Stimulated activated CD8-positive, alpha-beta memory T cell treated with anti-CD3 and anti-CD28 coated beads, Interleukin-7, amount 100 ng/mL, for 48 hours (primary cell): ENCODE measurements at regions not wholly inside any gene's neighbourhood (a gene's known extent, or its start where the extent isn't known, plus 50 kb on each side); places are given as distances from the start of the nearest gene placed in this dataset.
"Not testable (repeated sequence)": the region's sequence is repeated elsewhere in the genome, so short reads cannot be mapped to it uniquely, and the experiment has no call there.

Source experiments
- DNase-seq, 2 donors: peaks; one replicate each; pipeline ENCODE4 v3.0.0-alpha.2; 2020; ENCODE audit warnings: low read depth in 1 of 2; ENCODE audit errors: extremely low read depth in 1 of 2

- no peak for DNase-seq
These were observed 485.4 kb downstream of the FRK start for GRCh38 chr6:115575285-115575684.

- no peak for DNase-seq
These were observed 486.8 kb downstream of the FRK start for GRCh38 chr6:115573861-115574260.

- DNase-seq = no peak
These were observed 490.4 kb downstream of the FRK start for GRCh38 chr6:115570331-115570730.

DNA sequence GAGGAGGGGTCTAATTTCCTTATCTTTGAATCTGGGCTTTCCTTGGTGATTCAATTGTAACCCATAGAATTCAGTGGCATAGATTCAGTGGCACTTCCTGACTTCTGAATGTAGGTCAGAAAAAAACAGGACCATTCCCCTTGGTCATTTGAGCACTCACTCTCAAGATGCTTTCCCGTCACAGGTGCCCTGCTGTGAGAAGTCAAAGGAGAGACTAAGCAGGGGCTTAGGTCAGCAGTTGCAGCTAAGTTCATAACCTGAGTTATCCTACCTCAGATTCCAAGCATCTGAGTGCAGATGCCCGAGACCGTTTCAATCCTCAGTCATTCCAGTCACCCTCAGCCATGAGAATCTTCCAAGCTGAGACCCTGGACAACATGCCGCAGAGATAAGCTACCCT is 506.6 kb downstream of the FRK start:
- DNase-seq = no peak

DNA sequence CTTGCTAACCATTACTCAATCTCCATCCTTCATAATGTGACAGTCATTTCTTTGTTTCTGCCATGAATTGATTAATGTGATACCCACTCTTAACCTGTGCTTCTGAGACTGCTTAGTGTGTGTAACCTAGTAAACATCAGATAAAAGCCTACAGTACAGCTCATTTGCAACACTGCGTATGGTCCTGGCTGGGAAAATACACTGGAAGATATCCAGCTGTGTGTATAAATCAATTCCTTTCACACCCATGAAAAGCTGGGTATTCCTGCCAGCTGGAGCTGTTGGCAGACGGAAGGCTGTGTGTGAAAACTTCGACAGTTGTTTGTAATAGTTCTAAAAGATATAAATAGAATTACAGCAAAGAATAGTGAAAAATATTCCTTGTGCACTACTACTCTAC is 509.2 kb downstream of the FRK start:
- DNase-seq = no peak

GRCh38 chr6:115545672-115545986 is 515.1 kb downstream of the FRK start:
- DNase-seq = no peak

GRCh38 chr6:115544765-115545671 is 515.7 kb downstream of the FRK start:
- no peak for DNase-seq

DNA sequence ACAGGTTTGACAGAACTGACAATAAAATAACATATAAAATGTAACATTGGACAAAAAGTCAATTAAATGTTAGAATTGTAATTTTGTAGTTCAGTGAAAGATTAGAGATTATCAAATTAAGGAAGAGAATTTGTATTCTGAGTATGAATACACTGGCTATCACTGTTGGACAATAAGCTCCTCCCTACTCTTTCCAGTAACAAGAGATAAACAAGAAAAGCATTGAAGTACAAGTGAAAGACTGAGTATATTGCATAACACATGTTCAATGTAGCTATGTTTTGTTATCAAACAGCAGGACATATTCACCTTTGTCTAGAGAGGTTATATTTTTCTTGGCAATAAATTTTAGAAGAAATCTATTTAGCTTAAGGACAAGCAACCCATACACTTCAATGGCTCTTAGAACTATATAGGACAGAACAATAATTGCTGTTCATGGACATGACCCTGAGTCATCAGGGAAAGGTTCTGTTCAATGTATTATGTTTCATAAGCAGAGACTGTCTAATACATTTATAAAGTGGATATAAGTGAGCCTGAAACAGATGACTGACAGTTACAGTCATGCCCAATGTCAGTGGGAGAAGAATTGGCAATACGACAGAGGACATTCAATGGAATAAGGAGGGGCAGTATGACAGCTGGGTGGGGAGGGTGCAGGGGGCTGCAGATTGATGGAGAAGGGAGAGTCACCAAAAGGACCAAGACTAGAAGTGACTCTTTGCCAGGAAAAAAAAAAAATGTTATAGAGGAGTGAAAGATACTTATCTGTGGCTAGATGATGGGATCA is 520.4 kb downstream of the FRK start:
- DNase-seq = no peak

DNA sequence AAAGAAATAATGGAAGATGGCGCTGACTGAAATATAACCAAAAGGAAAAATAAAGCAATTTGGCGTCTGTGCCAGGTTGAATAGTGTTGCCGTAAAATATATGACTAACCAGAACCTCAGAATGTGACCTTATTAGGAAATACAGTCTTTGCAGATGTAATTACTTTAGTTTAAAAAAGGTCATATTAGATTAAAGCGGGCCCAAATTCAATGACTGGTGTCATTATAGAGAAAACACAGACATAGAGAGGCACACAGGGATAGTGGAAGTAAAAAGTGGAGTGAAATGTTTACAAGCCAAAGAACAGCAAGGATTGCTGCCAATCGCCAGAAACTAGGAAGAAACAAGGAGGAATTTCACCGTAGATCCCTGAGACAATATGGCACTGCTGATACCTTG is 521.2 kb downstream of the FRK start:
- no peak for DNase-seq

DNA sequence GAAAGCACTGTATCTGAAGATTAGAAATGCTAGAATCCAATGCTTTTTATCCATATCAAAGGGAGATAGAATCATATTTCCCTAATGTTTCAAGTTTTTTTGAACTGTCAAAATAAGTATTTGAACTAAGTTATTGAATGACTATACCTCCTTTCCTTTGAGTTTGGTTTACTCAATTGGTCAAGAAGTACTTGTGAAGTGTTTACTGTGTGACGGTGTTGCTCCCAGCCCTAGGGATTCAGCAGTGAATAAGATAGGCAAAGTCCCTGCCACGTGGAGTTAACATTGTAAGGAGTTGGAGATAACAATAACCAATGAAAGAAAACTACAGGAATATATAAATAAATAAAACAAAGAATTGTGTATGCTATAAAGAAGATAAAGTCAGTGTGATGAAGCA is 535.9 kb downstream of the FRK start:
- DNase-seq = no peak

DNA sequence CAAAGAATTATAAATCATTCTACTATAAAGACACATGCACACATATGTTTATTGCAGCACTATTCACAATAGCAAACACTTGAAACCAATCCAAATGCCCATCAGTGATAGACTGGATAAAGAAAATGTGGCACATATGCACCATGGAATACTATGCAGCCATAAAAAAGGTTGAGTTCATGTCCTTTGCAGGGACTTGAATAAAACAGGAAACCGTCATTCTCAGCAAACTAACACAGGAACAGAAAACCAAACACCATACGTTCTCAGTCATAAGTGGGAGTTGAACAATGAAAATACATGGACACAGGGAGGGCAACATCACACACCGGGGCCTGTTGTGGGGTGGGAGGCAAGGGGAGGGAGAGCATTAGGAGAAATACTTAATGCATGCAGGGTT is 538.9 kb downstream of the FRK start:
- DNase-seq = not testable (repeated sequence)

DNA sequence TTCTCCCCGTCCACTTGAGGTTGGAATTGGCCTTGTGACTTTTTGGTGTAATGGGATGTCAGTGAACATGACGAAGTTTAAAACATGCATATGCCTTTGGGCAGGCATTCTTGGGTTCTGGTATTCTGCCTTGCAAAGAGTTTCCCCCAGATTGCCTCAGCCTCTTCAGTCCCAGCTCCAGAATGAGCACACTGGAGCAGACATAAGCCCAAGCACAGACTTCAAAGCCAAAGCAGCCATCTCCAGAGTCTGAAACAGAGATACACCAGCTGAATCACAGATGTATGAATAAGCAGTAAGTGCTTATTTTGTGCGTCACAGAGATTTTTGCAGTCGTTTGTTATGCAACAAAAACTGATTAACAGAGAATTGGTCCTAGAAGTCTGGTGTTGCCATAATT is 546.0 kb downstream of the FRK start:
- DNase-seq = no peak

DNA sequence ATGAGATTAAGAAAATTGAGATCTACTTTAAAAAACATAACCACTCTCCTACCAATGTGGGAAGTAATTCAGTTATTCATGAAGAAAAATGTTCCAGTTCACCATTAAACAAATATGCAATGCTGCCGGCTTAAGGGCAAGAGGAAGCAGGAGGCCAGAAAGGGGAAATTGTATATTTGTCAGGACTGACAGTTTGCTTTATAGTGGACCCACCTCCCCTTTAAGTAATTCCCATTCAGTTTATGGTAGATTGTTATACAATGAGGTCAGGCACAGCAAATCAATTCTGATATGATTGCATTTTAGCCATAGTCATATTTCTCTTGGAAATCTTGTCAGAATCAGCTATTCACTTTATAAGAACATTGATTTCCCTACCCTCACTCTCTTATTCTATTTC is 547.8 kb downstream of the FRK start:
- no peak for DNase-seq

DNA sequence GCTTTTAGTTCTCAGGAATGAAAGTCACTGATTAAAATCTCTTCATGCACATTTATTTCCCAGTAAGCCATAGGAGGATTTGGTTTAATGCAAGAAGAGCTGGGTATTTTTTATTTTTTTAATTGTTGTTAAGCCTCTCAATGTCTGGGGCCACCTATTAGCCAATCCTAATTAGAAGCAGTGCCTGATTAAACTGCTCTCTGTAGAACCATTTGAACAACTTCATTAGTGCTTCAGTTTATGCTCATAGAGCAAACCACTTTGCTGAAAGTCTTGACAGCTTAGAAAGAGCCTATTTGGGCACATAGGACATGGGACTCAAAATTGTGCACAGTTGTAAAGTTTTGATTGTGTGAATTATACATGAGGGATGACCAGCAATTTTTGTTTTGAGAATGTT is 548.9 kb downstream of the FRK start:
- DNase-seq = no peak

GRCh38 chr6:115502432-115502831 is 558.3 kb downstream of the FRK start:
- DNase-seq = not testable (repeated sequence)

DNA sequence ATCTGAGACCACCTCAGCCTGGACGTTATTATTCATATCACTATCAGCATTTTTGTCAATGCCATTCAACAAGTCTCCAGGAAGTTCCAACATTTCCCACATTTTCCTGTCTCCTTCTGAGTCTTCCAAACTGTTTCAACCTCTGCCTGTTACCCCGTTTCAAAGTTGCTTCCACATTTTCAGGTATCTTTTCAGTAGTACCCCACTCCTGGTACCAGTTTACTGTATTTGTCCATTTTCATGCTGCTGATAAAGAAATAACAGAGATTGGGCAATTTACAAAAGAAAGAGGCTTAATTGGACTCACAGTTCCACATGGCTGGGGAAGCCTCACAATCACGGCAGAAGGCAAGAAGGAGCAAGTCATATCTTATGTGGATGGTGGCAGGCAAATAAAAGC is 565.5 kb downstream of the FRK start:
- no peak for DNase-seq

DNA sequence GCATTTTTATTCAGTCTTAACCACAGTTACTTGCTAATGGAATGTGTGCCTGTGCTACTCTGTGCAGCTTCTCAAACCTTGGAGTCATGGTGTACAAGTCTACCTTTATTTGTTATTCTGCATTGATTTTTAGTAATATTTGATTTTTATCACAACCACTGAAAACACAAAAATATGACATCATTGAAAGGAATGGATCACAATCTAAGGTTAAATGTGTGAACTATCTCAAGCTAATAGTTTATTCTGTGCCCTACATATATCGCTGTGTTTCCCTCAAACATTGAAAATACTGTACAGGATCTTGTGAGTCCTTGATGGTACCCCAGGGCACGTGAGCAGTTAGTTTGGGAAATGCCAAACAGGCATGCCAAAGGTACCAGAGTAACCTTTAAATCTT is 573.4 kb downstream of the FRK start:
- no peak for DNase-seq

- no peak for DNase-seq
These were observed 575.3 kb downstream of the FRK start for GRCh38 chr6:115485400-115485799.

DNA sequence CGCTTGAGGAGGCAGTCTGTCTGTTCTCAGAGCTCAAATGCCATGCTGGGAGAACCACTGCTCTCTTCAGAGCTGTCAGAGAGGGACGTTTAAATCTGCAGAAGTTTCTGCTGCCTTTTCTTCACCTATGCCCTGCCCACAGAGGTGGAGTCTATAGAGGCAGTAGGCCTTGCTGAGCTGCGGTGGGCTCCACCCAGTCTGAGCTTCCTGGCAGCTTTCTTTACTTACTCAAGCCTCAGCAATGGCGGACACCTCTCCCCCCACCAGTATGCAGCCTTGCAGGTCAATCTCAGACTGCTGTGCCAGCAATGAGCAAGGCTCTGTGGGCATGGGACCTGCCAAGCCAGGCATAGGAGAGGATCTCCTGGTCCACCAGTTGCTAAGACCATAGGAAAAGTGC is 580.1 kb downstream of the FRK start:
- not testable (repeated sequence) for DNase-seq

DNA sequence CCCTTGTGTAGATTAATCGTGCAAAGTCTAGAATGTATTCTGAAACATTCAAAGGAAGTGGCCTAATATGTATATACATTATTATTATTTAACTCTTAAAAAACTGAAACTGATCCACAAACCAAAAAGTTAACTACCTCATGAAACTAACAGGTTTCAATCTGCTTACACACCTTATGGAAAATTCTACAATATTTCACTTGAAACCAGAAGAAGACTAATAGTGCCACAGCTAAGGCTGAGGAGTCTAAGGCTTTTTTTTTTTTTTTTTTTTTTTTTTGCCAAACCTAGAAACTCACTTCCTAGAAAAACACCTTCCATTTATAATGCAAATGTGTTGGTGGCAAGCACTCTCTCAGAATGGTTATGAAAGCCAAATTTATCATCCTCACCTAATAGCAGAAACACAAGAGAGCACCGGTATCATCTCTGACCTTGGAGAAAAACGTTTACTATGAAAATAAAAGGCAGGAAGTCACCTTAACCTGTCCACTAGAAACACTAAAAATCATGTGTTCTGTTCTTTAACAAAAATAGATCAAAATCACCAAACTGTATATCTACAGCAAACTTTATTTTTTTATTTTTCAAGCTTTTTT is 586.1 kb downstream of the FRK start:
- no peak for DNase-seq

DNA sequence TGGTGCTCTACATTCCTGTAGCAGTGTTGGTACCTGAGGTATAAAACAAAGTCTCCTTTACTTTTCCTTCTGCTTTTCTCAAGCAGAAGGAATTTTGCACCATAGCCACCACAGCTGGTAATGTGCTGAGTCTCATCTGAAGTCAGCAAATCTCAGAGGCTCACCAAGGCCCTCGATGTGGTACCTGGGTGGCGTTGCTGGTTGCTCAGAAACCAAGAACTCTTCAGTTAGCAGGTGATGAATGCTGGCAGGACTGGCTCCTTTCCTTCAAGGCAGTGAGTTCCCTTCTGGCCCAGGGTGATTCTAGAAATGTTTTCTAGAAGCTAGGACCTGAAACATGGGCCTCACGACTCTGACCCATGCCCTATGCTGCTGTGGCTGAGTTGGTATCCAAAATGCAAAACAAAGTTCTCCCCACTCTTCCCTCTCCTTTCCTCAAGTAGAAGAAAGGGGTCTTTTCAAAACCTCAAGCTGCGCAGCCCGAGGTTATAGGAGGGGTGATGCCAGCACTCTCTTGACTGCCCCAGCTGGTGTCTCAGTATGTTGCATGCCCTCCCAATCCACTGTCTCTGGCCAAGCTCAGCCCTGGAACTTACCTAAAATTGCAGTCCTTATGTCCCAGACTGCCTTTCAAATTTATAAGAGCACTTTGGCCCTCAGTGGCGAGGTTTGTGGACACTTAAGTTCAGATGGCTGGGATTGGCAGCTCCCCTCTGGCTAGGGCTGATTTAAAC is 592.3 kb downstream of the FRK start:
- no peak for DNase-seq
